ENCODE measurements at regions not wholly inside any gene's neighbourhood (a gene's known extent, or its start where the extent isn't known, plus 50 kb on each side); places are given as distances from the start of the nearest gene placed in this dataset.

DNA sequence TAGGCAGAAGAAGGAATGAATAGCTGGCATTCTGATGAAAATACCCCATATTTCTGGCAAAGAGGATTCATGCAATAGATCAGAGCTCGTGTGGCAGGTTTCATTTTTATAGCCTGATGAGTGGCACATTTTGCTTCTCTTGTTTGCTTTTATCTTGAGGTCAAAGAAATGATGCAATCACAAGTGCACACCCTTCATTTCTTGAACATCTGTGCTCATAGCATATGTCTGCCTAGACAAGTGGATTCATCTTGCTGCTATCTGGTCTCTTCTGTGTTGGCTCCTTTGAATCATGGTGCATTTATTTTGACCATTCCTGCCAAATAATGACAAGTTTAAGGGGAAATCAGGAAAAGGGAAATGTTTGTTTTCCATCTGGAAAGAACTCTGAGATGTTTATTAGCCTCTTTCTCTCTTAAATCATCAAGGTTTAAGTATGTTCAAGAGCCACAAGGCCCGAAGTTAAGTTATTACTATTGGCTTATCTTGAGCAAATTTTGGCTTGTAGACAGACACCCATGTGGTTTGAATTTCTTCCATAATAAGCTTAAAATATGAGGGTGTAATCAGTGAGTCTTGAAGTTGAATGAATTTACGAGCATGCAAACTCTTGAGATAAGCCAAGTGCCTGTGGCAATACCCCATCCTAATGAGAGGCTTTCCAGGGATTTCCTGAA lies 59.3 kb upstream of the HS3ST1 start:
- no peaks in the 10 kb centered on the region for H3K27me3 ChIP-seq (replicated peaks; ENCODE audit: insufficient read depth)
- H3K4me1 ChIP-seq (ENCODE audit: control insufficient read depth in 1 of 2, low read depth in 2 of 2): peaks cover 0 to 3% of the 10 kb centered on the region in 2 donors
- ATAC-seq (ENCODE audit: insufficient number of reproducible peaks, low FRiP score, low read depth) (no peak), DNase-seq (ENCODE audit: low spot score) (no peak)
- no peaks in the 10 kb centered on the region for H3K9me3 ChIP-seq
- H3K4me3 ChIP-seq: no peak overlapping the region
- H3K36me3 ChIP-seq: no peaks in the 10 kb centered on the region
- TF ChIP-seq CTCF (IDR thresholded peaks at IDR 0.05): no peak
- no peak overlapping the region for H3K27ac ChIP-seq

- Histone ChIP-seq H3K4me3 (no peak overlapping the region), H3K9me3 (no peaks in the 10 kb centered on the region)
- no peak for TF ChIP-seq CTCF (IDR thresholded peaks at IDR 0.05)
These were observed 58.4 kb upstream of the HS3ST1 start for GRCh38 chr4:11487139-11487538.

DNA sequence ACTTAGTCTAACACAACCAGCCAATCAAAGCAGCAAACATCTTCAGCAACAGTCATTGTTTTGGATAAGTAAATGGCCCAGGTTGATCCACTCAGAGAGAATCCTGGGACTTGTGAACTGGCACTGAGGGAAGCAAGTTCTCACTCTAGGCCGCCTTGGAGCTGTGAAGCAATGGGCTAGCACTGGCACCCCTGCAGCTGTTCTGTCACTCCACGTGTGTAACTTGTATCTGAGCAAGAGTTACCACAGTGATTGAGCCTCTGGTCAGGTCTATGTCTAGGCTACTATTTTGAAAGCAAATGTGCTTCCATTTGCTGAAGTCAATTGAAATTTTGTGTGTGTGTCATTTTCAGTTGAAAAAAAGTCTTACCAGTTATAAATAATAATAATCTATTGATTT lies 57.2 kb upstream of the HS3ST1 start:
- no peaks in the 10 kb centered on the region for H3K36me3 ChIP-seq
- H3K27ac ChIP-seq: no peak overlapping the region
- no peak for ATAC-seq (ENCODE audit: insufficient number of reproducible peaks, low FRiP score, low read depth)

More at GRCh38 chr4:11487139-11487538, 58.4 kb upstream of the HS3ST1 start:
- ATAC-seq (ENCODE audit: insufficient number of reproducible peaks, low FRiP score, low read depth) (no peak), DNase-seq (ENCODE audit: low spot score) (no peak)
- Histone ChIP-seq H3K36me3 (no peaks in the 10 kb centered on the region), H3K27ac (no peak overlapping the region), H3K27me3 (replicated peaks; ENCODE audit: insufficient read depth) (no peaks in the 10 kb centered on the region), H3K4me1 (ENCODE audit: control insufficient read depth in 1 of 2, low read depth in 2 of 2) (peaks cover 0 to 3% of the 10 kb centered on the region in 2 donors)

GRCh38 chr4:11484531-11484930 lies 55.8 kb upstream of the HS3ST1 start:
- DNase-seq (ENCODE audit: low spot score): no peak
- TF ChIP-seq CTCF (IDR thresholded peaks at IDR 0.05): no peak
- no peaks in the 10 kb centered on the region for H3K9me3 ChIP-seq

More for the DNA sequence above, 57.2 kb upstream of the HS3ST1 start:
- Histone ChIP-seq H3K27me3 (replicated peaks; ENCODE audit: insufficient read depth) (no peaks in the 10 kb centered on the region), H3K9me3 (no peaks in the 10 kb centered on the region), H3K4me3 (no peak overlapping the region), H3K4me1 (ENCODE audit: control insufficient read depth in 1 of 2, low read depth in 2 of 2) (peaks cover 0 to 6% of the 10 kb centered on the region in 2 donors)
- TF ChIP-seq CTCF (IDR thresholded peaks at IDR 0.05): no peak
- DNase-seq (ENCODE audit: low spot score): no peak

GRCh38 chr4:11483046-11483445 lies 54.4 kb upstream of the HS3ST1 start:
- Histone ChIP-seq H3K27me3 (replicated peaks; ENCODE audit: insufficient read depth) (no peaks in the 10 kb centered on the region), H3K9me3 (no peaks in the 10 kb centered on the region), H3K27ac (no peak overlapping the region), H3K36me3 (no peaks in the 10 kb centered on the region), H3K4me1 (ENCODE audit: control insufficient read depth in 1 of 2, low read depth in 2 of 2) (peaks cover 0 to 5% of the 10 kb centered on the region in 2 donors), H3K4me3 (no peak overlapping the region)
- ATAC-seq (ENCODE audit: insufficient number of reproducible peaks, low FRiP score, low read depth) (no peak), DNase-seq (ENCODE audit: low spot score) (no peak)
- TF ChIP-seq CTCF (IDR thresholded peaks at IDR 0.05): no peak

More at GRCh38 chr4:11484531-11484930, 55.8 kb upstream of the HS3ST1 start:
- no peak overlapping the region for H3K27ac ChIP-seq
- H3K36me3 ChIP-seq: no peaks in the 10 kb centered on the region
- no peaks in the 10 kb centered on the region for H3K27me3 ChIP-seq (replicated peaks; ENCODE audit: insufficient read depth)
- peaks cover 0 to 6% of the 10 kb centered on the region in 2 donors for H3K4me1 ChIP-seq (ENCODE audit: control insufficient read depth in 1 of 2, low read depth in 2 of 2)
- no peak overlapping the region for H3K4me3 ChIP-seq
- ATAC-seq (ENCODE audit: insufficient number of reproducible peaks, low FRiP score, low read depth): no peak
